H1 (cell line): ENCODE measurements at regions not wholly inside any gene's neighbourhood (a gene's known extent, or its start where the extent isn't known, plus 50 kb on each side); places are given as distances from the start of the nearest gene placed in this dataset.

Source experiments
- CEBPB ChIP-seq: IDR thresholded peaks from 2 replicates; pipeline ENCODE4 v1.6.1; 2012; ENCODE audit warnings: low read depth, low read length
- CHD1 ChIP-seq: IDR thresholded peaks from 2 replicates; pipeline ENCODE4 v1.6.1; 2012; ENCODE audit warnings: low read depth, low read length, improper control_type of control experiment
- POU5F1 ChIP-seq: IDR thresholded peaks from 2 replicates; pipeline ENCODE4 v1.6.1; 2011; ENCODE audit warnings: low read depth, mild to moderate bottlenecking, low read length, moderate library complexity
- RFX5 ChIP-seq: IDR thresholded peaks from 2 replicates; pipeline ENCODE4 v1.6.1; 2011; ENCODE audit warnings: low read depth, low read length, improper control_type of control experiment, borderline replicate concordance
- TF ChIP-seq, protein P1 (sequence below): fragments of 300-600 bp; sonication (generic); IDR thresholded peaks from 2 replicates; pipeline ENCODE4 v1.7.1; 2012; ENCODE audit warnings: low read length, moderate library complexity, mild to moderate bottlenecking, inconsistent platforms; ENCODE audit not compliant: insufficient replicate concordance
- TF ChIP-seq, protein P2 (sequence below): IDR thresholded peaks from 2 replicates; pipeline ENCODE4 v1.6.1; 2011; ENCODE audit warnings: low read depth, mild to moderate bottlenecking, low read length; ENCODE audit not compliant: insufficient read depth

DNA sequence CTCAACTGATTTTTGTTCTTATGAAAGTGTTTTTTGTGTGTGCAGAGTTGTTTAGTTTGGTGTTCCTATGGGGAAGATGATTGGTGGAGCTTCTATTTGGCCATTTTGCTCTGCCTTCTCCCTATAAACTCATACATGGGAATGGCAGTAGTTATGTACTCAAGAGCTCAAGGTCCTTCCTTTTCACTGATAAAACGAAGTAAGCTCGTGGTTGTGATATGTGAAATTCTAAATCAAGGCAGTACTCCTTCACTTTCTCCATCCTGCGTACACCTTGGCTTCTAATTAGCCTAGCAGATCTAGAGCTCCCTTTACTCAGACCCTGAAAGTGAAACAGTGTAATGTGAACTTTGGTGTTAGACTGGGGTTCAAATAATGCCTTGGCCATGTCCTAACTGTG is 159.3 kb upstream of the TNC start (continued):
- TF ChIP-seq, protein P1, sequence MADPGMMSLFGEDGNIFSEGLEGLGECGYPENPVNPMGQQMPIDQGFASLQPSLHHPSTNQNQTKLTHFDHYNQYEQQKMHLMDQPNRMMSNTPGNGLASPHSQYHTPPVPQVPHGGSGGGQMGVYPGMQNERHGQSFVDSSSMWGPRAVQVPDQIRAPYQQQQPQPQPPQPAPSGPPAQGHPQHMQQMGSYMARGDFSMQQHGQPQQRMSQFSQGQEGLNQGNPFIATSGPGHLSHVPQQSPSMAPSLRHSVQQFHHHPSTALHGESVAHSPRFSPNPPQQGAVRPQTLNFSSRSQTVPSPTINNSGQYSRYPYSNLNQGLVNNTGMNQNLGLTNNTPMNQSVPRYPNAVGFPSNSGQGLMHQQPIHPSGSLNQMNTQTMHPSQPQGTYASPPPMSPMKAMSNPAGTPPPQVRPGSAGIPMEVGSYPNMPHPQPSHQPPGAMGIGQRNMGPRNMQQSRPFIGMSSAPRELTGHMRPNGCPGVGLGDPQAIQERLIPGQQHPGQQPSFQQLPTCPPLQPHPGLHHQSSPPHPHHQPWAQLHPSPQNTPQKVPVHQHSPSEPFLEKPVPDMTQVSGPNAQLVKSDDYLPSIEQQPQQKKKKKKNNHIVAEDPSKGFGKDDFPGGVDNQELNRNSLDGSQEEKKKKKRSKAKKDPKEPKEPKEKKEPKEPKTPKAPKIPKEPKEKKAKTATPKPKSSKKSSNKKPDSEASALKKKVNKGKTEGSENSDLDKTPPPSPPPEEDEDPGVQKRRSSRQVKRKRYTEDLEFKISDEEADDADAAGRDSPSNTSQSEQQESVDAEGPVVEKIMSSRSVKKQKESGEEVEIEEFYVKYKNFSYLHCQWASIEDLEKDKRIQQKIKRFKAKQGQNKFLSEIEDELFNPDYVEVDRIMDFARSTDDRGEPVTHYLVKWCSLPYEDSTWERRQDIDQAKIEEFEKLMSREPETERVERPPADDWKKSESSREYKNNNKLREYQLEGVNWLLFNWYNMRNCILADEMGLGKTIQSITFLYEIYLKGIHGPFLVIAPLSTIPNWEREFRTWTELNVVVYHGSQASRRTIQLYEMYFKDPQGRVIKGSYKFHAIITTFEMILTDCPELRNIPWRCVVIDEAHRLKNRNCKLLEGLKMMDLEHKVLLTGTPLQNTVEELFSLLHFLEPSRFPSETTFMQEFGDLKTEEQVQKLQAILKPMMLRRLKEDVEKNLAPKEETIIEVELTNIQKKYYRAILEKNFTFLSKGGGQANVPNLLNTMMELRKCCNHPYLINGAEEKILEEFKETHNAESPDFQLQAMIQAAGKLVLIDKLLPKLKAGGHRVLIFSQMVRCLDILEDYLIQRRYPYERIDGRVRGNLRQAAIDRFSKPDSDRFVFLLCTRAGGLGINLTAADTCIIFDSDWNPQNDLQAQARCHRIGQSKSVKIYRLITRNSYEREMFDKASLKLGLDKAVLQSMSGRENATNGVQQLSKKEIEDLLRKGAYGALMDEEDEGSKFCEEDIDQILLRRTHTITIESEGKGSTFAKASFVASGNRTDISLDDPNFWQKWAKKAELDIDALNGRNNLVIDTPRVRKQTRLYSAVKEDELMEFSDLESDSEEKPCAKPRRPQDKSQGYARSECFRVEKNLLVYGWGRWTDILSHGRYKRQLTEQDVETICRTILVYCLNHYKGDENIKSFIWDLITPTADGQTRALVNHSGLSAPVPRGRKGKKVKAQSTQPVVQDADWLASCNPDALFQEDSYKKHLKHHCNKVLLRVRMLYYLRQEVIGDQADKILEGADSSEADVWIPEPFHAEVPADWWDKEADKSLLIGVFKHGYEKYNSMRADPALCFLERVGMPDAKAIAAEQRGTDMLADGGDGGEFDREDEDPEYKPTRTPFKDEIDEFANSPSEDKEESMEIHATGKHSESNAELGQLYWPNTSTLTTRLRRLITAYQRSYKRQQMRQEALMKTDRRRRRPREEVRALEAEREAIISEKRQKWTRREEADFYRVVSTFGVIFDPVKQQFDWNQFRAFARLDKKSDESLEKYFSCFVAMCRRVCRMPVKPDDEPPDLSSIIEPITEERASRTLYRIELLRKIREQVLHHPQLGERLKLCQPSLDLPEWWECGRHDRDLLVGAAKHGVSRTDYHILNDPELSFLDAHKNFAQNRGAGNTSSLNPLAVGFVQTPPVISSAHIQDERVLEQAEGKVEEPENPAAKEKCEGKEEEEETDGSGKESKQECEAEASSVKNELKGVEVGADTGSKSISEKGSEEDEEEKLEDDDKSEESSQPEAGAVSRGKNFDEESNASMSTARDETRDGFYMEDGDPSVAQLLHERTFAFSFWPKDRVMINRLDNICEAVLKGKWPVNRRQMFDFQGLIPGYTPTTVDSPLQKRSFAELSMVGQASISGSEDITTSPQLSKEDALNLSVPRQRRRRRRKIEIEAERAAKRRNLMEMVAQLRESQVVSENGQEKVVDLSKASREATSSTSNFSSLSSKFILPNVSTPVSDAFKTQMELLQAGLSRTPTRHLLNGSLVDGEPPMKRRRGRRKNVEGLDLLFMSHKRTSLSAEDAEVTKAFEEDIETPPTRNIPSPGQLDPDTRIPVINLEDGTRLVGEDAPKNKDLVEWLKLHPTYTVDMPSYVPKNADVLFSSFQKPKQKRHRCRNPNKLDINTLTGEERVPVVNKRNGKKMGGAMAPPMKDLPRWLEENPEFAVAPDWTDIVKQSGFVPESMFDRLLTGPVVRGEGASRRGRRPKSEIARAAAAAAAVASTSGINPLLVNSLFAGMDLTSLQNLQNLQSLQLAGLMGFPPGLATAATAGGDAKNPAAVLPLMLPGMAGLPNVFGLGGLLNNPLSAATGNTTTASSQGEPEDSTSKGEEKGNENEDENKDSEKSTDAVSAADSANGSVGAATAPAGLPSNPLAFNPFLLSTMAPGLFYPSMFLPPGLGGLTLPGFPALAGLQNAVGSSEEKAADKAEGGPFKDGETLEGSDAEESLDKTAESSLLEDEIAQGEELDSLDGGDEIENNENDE, result no peak
- TF ChIP-seq RFX5 (no peak), CEBPB (no peak), POU5F1 (no peak), CHD1 (no peak)
- TF ChIP-seq, protein P2, sequence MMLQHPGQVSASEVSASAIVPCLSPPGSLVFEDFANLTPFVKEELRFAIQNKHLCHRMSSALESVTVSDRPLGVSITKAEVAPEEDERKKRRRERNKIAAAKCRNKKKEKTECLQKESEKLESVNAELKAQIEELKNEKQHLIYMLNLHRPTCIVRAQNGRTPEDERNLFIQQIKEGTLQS, result no peak
- TF ChIP-seq, all 59 proteins: peak for 0
